DMS 273 (cell line): ENCODE measurements at regions not wholly inside any gene's neighbourhood (a gene's known extent, or its start where the extent isn't known, plus 50 kb on each side); places are given as distances from the start of the nearest gene placed in this dataset.

ENCODE experiments used
- DNase-seq: peaks from one replicate; lab custom pipeline; 2025; ENCODE audit not compliant: unreplicated experiment; lab: John Stamatoyannopoulos, UW

DNA sequence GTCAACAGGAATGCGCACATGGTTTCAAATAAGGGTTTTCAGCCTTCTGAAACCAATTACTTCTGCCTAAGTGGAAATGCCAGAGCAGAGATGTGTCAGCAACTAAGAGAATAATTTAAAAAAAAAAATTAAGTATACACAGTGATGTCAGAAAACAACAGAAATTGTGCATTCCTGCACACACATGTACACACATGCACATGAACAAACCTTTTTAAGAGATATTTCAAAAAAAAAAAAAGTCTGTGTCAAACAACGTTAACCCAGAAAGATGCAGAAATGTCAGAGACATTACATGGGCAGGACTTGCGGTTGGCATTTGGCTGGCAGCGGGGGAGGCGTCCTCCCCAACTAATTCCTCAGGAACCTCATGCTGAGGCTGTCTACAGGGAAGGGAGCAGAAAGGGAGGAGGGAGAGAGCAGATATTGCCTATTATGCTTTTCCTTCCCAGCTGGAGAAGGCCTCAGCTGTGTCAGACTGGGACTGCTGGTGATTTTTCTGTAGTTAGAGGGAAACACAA lies 536.9 kb upstream of the WWC1 start:
- no peak for DNase-seq

DNA sequence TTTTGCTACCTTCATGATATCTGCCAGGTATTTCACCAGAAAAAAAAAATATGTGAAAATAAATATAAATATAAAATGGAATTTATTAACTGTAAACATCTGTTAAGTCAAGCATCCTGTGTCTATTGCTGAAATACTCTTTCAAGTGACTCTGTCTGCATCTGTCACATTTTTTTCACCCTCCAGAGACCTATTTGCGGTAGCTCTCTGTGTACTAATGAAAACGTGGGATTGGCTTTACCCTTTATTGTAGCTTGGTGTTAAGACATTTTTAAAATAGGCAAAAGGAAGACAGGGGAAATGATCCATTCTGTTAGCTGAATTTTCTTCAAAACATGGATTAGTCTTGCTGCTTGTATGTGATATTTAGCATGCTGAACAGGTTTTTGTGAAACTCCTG lies 536.0 kb upstream of the WWC1 start:
- DNase-seq: no peak

GRCh38 chr5:167759057-167759821 lies 532.2 kb upstream of the WWC1 start:
- no peak for DNase-seq

GRCh38 chr5:167763772-167764171 lies 527.7 kb upstream of the WWC1 start:
- DNase-seq: no peak

DNA sequence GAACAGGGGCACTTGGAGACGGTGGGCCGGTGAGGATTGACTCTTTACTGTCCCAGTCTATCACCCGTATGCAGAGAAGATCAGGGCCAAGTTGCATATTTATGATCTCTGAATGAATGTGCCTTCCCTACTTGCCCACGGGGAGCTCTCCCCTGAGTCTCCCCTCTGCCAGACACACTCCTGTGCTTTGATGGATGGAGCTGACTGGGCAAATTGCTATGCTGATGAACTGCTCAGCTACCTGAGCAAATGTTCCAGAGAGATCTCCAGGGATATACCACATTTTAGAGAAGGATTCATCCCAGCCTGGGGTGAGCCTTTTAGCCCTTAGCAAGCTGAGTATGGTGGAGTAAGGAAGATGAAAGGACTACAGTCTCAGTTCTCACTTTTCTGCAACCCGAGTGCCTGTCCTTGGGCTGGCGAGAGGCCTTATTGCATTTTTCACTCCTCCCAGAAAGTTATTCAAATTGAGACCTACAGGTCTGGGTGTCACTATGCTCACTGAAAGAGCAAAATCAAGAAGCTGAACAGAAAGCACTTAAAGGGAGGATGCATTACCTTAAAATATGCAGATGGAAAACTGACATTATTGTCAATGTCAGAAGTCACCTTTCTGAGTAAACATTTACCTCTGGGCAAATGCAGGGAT lies 526.7 kb upstream of the WWC1 start:
- no peak for DNase-seq

DNA sequence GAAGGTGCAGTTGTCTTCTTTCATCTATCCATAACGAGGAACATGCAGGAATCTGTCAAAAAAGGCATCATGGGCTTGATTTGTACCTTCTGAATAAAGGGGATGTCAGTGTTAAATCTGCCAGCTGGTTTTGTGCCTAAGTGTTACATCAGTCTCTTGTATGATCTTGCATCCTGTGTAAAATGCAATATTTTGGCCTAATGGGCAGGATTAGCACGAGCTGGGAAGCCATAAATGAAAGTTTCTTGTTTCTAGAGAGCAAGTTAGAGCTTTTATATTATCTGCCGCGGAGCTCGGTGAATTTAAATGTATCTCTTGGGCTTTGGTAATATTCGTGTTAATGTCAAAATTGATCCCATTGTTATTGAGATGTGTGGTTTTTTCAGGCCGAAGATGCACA lies 526.1 kb upstream of the WWC1 start:
- no peak for DNase-seq

GRCh38 chr5:167766957-167767356 lies 524.5 kb upstream of the WWC1 start:
- no peak for DNase-seq

GRCh38 chr5:167767795-167768194 lies 523.6 kb upstream of the WWC1 start:
- DNase-seq: no peak

- DNase-seq: no peak
These were observed 521.5 kb upstream of the WWC1 start for GRCh38 chr5:167769846-167770413.

- no peak for DNase-seq
These were observed 521.0 kb upstream of the WWC1 start for GRCh38 chr5:167770461-167770860.

GRCh38 chr5:167771571-167771970 lies 519.9 kb upstream of the WWC1 start:
- no peak for DNase-seq

DNA sequence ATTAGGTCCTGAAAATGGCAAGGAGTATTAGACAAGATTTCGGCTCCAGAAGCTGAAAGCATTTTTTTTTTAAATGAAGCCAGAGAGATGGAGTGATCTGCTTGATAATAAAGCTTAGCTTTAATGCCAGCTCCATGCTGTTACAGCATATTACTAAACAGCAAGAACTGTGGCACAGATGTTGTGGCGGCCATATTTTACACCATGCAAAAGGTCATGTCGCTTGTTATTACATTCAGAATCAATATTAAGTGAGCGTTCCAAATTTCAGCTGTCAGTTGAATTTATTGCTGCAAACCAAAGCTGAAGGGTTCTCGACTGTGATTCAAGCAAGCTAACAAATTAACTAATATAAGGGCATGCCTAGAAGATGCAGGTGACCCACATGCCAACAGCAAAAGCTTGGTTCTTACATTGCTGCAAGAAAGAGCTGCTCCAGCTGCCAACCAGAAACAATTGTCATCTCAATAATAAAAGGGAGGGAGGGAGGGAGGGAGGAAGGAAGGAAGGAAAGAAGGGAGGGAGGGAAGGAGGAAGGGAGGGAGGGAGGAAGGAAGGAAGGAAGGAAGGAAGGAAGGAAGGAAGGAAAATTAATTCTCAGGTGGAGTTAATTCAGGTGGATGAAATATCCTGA lies 517.7 kb upstream of the WWC1 start:
- DNase-seq: no peak

DNA sequence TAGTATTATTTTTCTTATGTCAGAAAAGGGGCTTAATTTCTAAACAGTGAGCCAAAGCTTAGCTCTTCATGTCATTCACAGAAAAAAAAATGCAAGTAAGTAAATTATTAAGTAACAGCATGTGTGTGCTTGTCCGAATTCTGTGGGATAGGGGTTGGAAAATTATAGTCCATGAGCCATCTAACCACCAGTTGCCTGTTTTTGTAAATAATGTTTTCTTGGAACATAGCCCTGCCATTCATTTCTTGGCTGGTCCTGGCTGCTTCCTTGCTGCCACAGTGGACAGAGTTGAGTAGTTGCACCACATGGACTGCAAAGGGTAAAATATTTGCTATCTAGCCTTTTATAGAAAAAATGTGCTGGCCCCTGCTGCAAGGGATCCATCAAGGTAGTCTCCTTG lies 513.7 kb upstream of the WWC1 start:
- DNase-seq: no peak

DNA sequence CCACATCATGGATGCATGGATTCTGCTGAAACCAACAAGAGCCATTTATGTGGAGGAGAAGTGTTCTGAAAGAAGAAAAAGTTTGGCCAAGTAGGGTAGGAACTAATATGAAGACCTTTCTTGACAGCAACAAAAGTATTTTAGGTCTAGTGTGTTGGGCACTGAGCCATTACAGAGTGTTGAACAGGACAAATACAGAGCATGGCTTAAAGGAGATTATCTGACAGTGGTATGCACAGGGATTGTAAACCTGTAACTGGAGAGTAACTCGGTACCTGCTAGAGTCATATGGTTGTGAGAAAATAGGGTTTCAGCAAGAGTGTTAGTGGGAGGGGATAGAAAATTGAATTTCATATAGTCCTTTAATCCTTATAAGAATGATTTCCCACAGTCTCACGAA lies 513.2 kb upstream of the WWC1 start:
- DNase-seq: no peak

DNA sequence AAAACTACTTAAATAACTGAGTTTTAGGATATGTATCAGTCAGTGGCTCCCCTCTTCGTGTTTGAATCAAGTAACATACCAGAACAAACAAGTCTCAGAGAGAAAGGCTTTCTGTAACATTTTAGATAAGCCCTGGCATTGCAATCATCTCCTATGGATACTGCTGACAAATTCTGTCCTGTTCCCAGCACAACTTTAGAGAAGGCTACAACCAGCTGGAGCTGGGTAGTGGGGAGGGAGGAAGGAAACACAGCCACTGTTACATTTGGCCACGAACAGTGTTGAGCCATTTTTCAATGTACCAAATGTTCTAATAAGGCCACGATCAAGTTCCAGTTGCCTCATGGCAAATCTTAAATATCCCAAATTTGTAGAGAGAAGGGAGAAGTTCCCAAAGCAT lies 511.8 kb upstream of the WWC1 start:
- DNase-seq: no peak

GRCh38 chr5:167780177-167780576 lies 511.3 kb upstream of the WWC1 start:
- no peak for DNase-seq

GRCh38 chr5:167783145-167783817 lies 508.2 kb upstream of the WWC1 start:
- no peak for DNase-seq

DNA sequence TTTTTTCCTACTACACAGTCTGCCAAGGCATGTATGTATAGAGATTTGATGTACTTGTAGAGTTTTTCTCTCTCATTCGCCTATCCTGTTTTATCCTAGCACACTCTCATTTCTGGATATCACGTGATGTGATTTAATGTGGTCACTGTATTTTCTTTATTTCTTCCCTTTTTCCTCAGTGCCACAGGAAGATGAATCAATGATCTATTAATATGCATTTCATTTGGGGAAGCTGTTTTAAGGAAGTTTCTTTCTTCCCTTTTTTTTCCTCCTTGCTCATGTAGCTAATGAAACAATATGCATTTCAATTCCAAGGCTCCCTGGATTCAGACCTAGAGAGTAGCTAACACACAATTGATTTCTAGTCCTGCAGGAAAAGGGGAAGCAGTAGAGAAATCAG lies 506.3 kb upstream of the WWC1 start:
- DNase-seq: no peak

- DNase-seq: no peak
These were observed 505.5 kb upstream of the WWC1 start for GRCh38 chr5:167785901-167786300.

- no peak for DNase-seq
These were observed 504.4 kb upstream of the WWC1 start for GRCh38 chr5:167786871-167787578.

DNA sequence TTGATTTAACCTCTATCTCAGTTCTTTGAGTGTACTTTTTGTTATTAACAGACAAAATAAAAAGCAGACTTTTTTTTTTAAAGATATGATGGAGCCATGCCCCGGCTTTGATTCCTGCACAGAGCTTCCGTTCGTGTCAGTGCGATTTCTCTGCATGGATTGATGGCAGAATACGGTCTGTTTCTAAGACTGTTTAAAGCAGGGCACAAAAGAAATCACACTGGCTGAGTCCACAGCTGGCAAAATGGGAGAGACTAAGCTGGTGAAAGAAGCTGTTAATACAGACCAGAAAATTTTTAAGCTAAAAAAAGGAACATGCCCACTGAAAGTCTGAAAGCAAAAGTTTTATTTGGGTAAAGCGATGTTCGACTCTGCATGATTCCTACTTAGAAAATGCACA lies 501.4 kb upstream of the WWC1 start:
- no peak for DNase-seq
